A673 (cell line): ENCODE measurements at regions not wholly inside any gene's neighbourhood (a gene's known extent, or its start where the extent isn't known, plus 50 kb on each side); places are given as distances from the start of the nearest gene placed in this dataset.

Experiments
- BruUV-seq: library from RNA; stranded (reverse); fragments of 400-500 nt; replicated peaks from 2 replicates; lab custom pipeline; 2021; lab: Mats Ljungman, UMichigan
- CTCF ChIA-PET: fragments of 300-600 bp; sonication (Branson Sonifier 250); formaldehyde crosslinking; loops from one replicate; lab custom pipeline; 2022; ENCODE audit warnings: antibody characterized with exemption; lab: Charles Lee
- POLR2A ChIA-PET: fragments of 300-600 bp; sonication (Branson Sonifier 250); formaldehyde crosslinking; loops from one replicate; lab custom pipeline; 2022; ENCODE audit warnings: antibody characterized with exemption; ENCODE audit not compliant: low non-redundant PET; lab: Charles Lee
- DNase-seq: peaks from one replicate; pipeline ENCODE4 v3.0.0-alpha.2; 2015; ENCODE audit warnings: low spot score
- H3K27ac ChIP-seq: fragments of 200-600 bp; sonication (generic); 2 replicates; pipeline ENCODE4 v1.5.1; 2016; ENCODE audit warnings: mixed run types, low read depth, mild to moderate bottlenecking, mixed read lengths, antibody characterized with exemption, low read length; ENCODE audit not compliant: poor library complexity, severe bottlenecking
- H3K27me3 ChIP-seq: fragments of 200-600 bp; sonication (generic); replicated peaks from 2 replicates; pipeline ENCODE4 v1.6.1; 2017; ENCODE audit warnings: mixed run types, low read depth, mild to moderate bottlenecking, mixed read lengths, antibody characterized with exemption, low read length; ENCODE audit not compliant: insufficient read depth, poor library complexity
- H3K36me3 ChIP-seq: fragments of 200-600 bp; sonication (generic); 2 replicates; pipeline ENCODE4 v1.6.1; 2016; ENCODE audit warnings: mixed run types, mild to moderate bottlenecking, mixed read lengths, antibody characterized with exemption, low read length; ENCODE audit not compliant: insufficient read depth, poor library complexity, severe bottlenecking
- H3K4me1 ChIP-seq: fragments of 200-600 bp; sonication (generic); 2 replicates; pipeline ENCODE4 v1.6.1; 2017; ENCODE audit warnings: mixed run types, mild to moderate bottlenecking, mixed read lengths, antibody characterized with exemption, low read length; ENCODE audit not compliant: insufficient read depth, poor library complexity, severe bottlenecking
- H3K4me3 ChIP-seq: fragments of 200-600 bp; sonication (generic); 2 replicates; pipeline ENCODE4 v1.5.1; 2016; ENCODE audit warnings: low read depth, mixed run types, mild to moderate bottlenecking, mixed read lengths, low read length; ENCODE audit not compliant: poor library complexity, severe bottlenecking
- H3K9me3 ChIP-seq: fragments of 200-600 bp; sonication (generic); 2 replicates; pipeline ENCODE4 v1.6.1; 2016; ENCODE audit warnings: mixed run types, low read depth, mild to moderate bottlenecking, mixed read lengths, antibody characterized with exemption, low read length; ENCODE audit not compliant: poor library complexity, severe bottlenecking
- EZH2 ChIP-seq: fragments of 200-600 bp; sonication (generic); IDR thresholded peaks from 2 replicates; pipeline ENCODE4 v1.6.1; 2017; ENCODE audit warnings: borderline replicate concordance, low read depth, mild to moderate bottlenecking, mixed read lengths, antibody characterized with exemption, low read length; ENCODE audit not compliant: poor library complexity, severe bottlenecking
- intact Hi-C: fragments of 100-400 bp; cut with micrococcal nuclease; formaldehyde crosslinking; loops from one replicate; pipeline ENCODE4 v1.10.0; 2022; ENCODE audit not compliant: unreplicated experiment
- TF ChIP-seq, protein P1 (sequence below): fragments of 300-800, 200-600 bp; sonication (generic); conservative IDR thresholded peaks from 2 replicates; pipeline ENCODE4 v1.5.1; 2017; ENCODE audit warnings: low read depth, mild to moderate bottlenecking, antibody characterized with exemption, low read length, moderate library complexity, mixed read lengths

DNA sequence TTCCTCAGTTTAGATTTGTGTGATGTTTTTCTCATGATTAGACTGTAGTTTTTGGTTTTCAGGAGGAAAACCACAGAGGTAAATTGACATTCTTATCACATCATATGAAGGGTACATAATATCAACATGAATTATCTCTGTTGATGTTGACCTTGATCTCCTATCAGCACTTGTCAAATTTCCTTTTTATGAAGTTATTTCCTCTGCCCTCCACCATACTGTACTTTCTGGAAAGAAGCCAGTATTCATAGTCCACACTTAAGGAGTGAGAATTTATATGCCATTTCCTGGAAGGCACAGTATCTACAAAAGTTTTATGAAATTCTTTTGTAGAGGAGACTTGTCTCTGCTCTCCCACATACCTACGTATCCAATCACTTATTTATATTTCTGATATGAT lies 807.2 kb upstream of the MBL2 start:
- ChIA-PET POLR2A (no interaction called here), CTCF (no interaction called here)
- Histone ChIP-seq H3K9me3 (peaks cover 18% of the 10 kb centered on the region), H3K27me3 (no peaks in the 10 kb centered on the region), H3K27ac (no peak overlapping the region), H3K4me1 (no peaks in the 10 kb centered on the region), H3K4me3 (no peak overlapping the region), H3K36me3 (no peaks in the 10 kb centered on the region)
- DNase-seq: no peak
- BruUV-seq: no TSS peak
- intact Hi-C loops: no loop called here
- no peak for TF ChIP-seq EZH2
- TF ChIP-seq, protein P1, sequence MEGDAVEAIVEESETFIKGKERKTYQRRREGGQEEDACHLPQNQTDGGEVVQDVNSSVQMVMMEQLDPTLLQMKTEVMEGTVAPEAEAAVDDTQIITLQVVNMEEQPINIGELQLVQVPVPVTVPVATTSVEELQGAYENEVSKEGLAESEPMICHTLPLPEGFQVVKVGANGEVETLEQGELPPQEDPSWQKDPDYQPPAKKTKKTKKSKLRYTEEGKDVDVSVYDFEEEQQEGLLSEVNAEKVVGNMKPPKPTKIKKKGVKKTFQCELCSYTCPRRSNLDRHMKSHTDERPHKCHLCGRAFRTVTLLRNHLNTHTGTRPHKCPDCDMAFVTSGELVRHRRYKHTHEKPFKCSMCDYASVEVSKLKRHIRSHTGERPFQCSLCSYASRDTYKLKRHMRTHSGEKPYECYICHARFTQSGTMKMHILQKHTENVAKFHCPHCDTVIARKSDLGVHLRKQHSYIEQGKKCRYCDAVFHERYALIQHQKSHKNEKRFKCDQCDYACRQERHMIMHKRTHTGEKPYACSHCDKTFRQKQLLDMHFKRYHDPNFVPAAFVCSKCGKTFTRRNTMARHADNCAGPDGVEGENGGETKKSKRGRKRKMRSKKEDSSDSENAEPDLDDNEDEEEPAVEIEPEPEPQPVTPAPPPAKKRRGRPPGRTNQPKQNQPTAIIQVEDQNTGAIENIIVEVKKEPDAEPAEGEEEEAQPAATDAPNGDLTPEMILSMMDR: no peak

DNA sequence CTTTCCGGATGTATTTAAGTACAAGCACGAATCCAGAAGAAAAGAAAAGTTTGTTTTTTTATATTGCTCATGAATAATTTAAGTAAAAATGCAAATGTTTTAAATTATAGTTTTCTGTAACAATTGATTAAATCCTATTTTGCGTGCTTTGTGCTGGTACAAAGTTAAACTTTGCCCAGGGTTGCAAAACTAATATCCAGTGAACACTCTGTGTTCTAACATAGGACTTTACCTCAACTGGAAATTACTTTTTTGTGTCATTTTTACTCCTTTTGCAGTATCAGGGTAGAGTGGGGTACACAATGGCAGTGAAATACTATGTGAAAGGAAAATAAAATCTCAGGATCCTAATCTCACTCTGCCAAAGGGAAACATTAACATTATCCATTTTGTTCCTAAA lies 801.4 kb upstream of the MBL2 start:
- no peak for DNase-seq
- BruUV-seq: no TSS peak
- H3K27me3 ChIP-seq: no peaks in the 10 kb centered on the region
- no peak overlapping the region for H3K27ac ChIP-seq
- intact Hi-C loops: no loop called here
- no peak overlapping the region for H3K4me3 ChIP-seq
- no peaks in the 10 kb centered on the region for H3K4me1 ChIP-seq
- H3K9me3 ChIP-seq: peaks cover 3% of the 10 kb centered on the region
- ChIA-PET POLR2A (no interaction called here), CTCF (no interaction called here)
- TF ChIP-seq, protein P1: no peak
- TF ChIP-seq EZH2: no peak
- no peaks in the 10 kb centered on the region for H3K36me3 ChIP-seq

DNA sequence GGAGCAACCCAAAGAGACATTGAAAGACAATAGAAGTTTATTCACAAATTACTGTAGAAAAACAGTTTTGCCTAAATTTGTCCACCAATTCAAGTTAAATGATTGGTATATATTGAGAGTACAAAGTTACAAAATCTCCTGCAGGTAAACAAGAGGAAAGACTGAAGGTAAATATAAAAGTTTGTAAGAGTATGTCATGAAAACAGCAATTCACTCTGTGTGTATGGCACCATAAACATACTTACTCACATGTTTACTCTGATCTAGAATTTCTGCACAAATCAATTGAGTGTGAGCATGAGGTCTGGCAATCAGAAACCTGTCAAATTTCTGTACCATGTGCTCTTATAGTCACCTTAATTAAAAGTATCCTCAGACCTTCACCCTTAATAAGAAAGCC lies 800.9 kb upstream of the MBL2 start:
- no peak for DNase-seq
- Histone ChIP-seq H3K27ac (no peak overlapping the region), H3K9me3 (peaks cover 3% of the 10 kb centered on the region), H3K4me1 (no peaks in the 10 kb centered on the region), H3K4me3 (no peak overlapping the region), H3K36me3 (no peaks in the 10 kb centered on the region), H3K27me3 (no peaks in the 10 kb centered on the region)
- CTCF ChIA-PET: no interaction called here
- POLR2A ChIA-PET: no interaction called here
- intact Hi-C loops: no loop called here
- no TSS peak for BruUV-seq
- TF ChIP-seq EZH2: no peak
- TF ChIP-seq, protein P1: no peak
